H9 (cell line): ENCODE measurements at regions not wholly inside any gene's neighbourhood (a gene's known extent, or its start where the extent isn't known, plus 50 kb on each side); places are given as distances from the start of the nearest gene placed in this dataset.

Source experiments
- DNase-seq: peaks from one replicate; pipeline ENCODE4 v3.0.0-alpha.2; 2017
- H2AFZ ChIP-seq: one replicate; pipeline ENCODE4 v1.6.1; 2013; ENCODE audit warnings: mild to moderate bottlenecking, low read length, control low read depth, moderate library complexity
- H2AK5ac ChIP-seq: 2 replicates; pipeline ENCODE4 v1.6.1; 2013; ENCODE audit warnings: low read length, control low read depth, mixed read lengths; ENCODE audit not compliant: insufficient read length
- H2BK120ac ChIP-seq: one replicate; pipeline ENCODE4 v1.6.1; 2013; ENCODE audit warnings: low read depth, mild to moderate bottlenecking, low read length, control low read depth, inconsistent platforms; ENCODE audit not compliant: poor library complexity, severe bottlenecking
- H2BK12ac ChIP-seq: 2 replicates; pipeline ENCODE4 v1.6.1; 2013; ENCODE audit warnings: low read length, control low read depth, mixed read lengths, low read depth; ENCODE audit not compliant: insufficient read length
- H2BK15ac ChIP-seq: 2 replicates; pipeline ENCODE4 v1.6.1; 2013; ENCODE audit warnings: low read depth, low read length, control low read depth
- H2BK20ac ChIP-seq: one replicate; pipeline ENCODE4 v1.6.1; 2013; ENCODE audit warnings: low read depth, mild to moderate bottlenecking, low read length, control low read depth, inconsistent platforms; ENCODE audit not compliant: poor library complexity, severe bottlenecking
- H2BK5ac ChIP-seq: 2 replicates; pipeline ENCODE4 v1.6.1; 2013; ENCODE audit warnings: low read length, control low read depth, mixed read lengths; ENCODE audit not compliant: insufficient read length
- H3K14ac ChIP-seq: 2 replicates; pipeline ENCODE4 v1.6.1; 2013; ENCODE audit warnings: low read length, control low read depth; ENCODE audit not compliant: insufficient read depth
- H3K18ac ChIP-seq: 2 replicates; pipeline ENCODE4 v1.6.1; 2013; ENCODE audit warnings: low read depth, mild to moderate bottlenecking, mixed read lengths, low read length, control low read depth; ENCODE audit not compliant: insufficient read length
- H3K23ac ChIP-seq: 2 replicates; pipeline ENCODE4 v1.6.1; 2013; ENCODE audit warnings: low read length, control low read depth, mixed read lengths, low read depth; ENCODE audit not compliant: insufficient read length
- H3K23me2 ChIP-seq: 2 replicates; pipeline ENCODE4 v1.6.1; 2013; ENCODE audit warnings: low read depth, mild to moderate bottlenecking, mixed read lengths, low read length, control low read depth; ENCODE audit not compliant: insufficient read length, poor library complexity, severe bottlenecking
- H3K27ac ChIP-seq: 2 replicates; pipeline ENCODE4 v1.5.1; 2013; ENCODE audit warnings: low read length, control low read depth, mixed read lengths, low read depth; ENCODE audit not compliant: insufficient read length
- H3K27me3 ChIP-seq: 2 replicates; pipeline ENCODE4 v1.6.1; 2013; ENCODE audit warnings: low read length, control low read depth, inconsistent platforms; ENCODE audit not compliant: insufficient read depth
- H3K4ac ChIP-seq: 2 replicates; pipeline ENCODE4 v1.6.1; 2013; ENCODE audit warnings: low read depth, mild to moderate bottlenecking, control low read depth, inconsistent platforms, low read length, moderate library complexity
- H3K4me1 ChIP-seq: 2 replicates; pipeline ENCODE4 v1.6.1; 2013; ENCODE audit warnings: low read length, control low read depth, inconsistent platforms; ENCODE audit not compliant: insufficient read depth
- H3K4me2 ChIP-seq: 2 replicates; pipeline ENCODE4 v1.6.1; 2013; ENCODE audit warnings: low read length, control low read depth, mixed read lengths; ENCODE audit not compliant: insufficient read length, insufficient read depth
- H3K56ac ChIP-seq: 2 replicates; pipeline ENCODE4 v1.6.1; 2013; ENCODE audit warnings: low read depth, mild to moderate bottlenecking, mixed read lengths, low read length, control low read depth; ENCODE audit not compliant: insufficient read length
- H3K79me1 ChIP-seq: 2 replicates; pipeline ENCODE4 v1.6.1; 2013; ENCODE audit warnings: low read depth, mild to moderate bottlenecking, moderate library complexity, low read length, control low read depth, inconsistent platforms; ENCODE audit not compliant: insufficient read depth, poor library complexity, severe bottlenecking
- H3K79me2 ChIP-seq: 2 replicates; pipeline ENCODE4 v1.6.1; 2013; ENCODE audit warnings: low read length, control low read depth, inconsistent platforms; ENCODE audit not compliant: insufficient read depth
- H3K9ac ChIP-seq: 2 replicates; pipeline ENCODE4 v1.6.1; 2013; ENCODE audit warnings: low read length, control low read depth, mixed read lengths; ENCODE audit not compliant: insufficient read length; ENCODE audit errors: extremely low read depth
- H3K9me3 ChIP-seq: one replicate; pipeline ENCODE4 v1.6.1; 2013; ENCODE audit warnings: low read depth, low read length, inconsistent platforms; ENCODE audit not compliant: control insufficient read depth
- H3T11ph ChIP-seq: one replicate; pipeline ENCODE4 v1.6.1; 2013; ENCODE audit warnings: mild to moderate bottlenecking, low read length, control low read depth, inconsistent platforms
- H4K20me1 ChIP-seq: one replicate; pipeline ENCODE4 v1.6.1; 2013; ENCODE audit not compliant: control insufficient read depth, insufficient read length, insufficient read depth
- H4K5ac ChIP-seq: 2 replicates; pipeline ENCODE4 v1.6.1; 2013; ENCODE audit warnings: low read depth, mild to moderate bottlenecking, mixed read lengths, low read length, control low read depth; ENCODE audit not compliant: insufficient read length
- H4K8ac ChIP-seq: replicated peaks from 2 replicates; pipeline ENCODE4 v1.6.1; 2013; ENCODE audit warnings: low read length, control low read depth, mixed read lengths, low read depth; ENCODE audit not compliant: insufficient read length
- H4K91ac ChIP-seq: 2 replicates; pipeline ENCODE4 v1.6.1; 2013; ENCODE audit warnings: low read depth, mild to moderate bottlenecking, moderate library complexity, mixed read lengths, low read length, control low read depth; ENCODE audit not compliant: insufficient read length
- H3K27ac Mint-ChIP-seq, 3 experiments: 2 replicates in 2 of 3; 3 replicates in 1 of 3; pipeline ENCODE4 v1.8.0; 2020 to 2021; ENCODE audit warnings: mixed read lengths in 3 of 3, mild to moderate bottlenecking in 1 of 3, moderate library complexity in 1 of 3
- H3K27me3 Mint-ChIP-seq: 2 replicates; pipeline ENCODE4 v1.8.0; 2021; ENCODE audit warnings: low read depth, mild to moderate bottlenecking, moderate library complexity, mixed read lengths
- H3K36me3 Mint-ChIP-seq, 3 experiments: 2 replicates in 2 of 3; 3 replicates in 1 of 3; pipeline ENCODE4 v1.8.0; 2020 to 2021; ENCODE audit warnings: low read depth in 3 of 3, mixed read lengths in 3 of 3; ENCODE audit not compliant: insufficient read depth in 1 of 3
- H3K4me1 Mint-ChIP-seq, 2 experiments: 2 replicates each; pipeline ENCODE4 v1.8.0; 2020; ENCODE audit warnings: mixed read lengths in 2 of 2
- H3K4me3 Mint-ChIP-seq, 2 experiments: 2 replicates in 1 of 2; 3 replicates in 1 of 2; pipeline ENCODE4 v1.8.0; 2020 to 2021; ENCODE audit warnings: mild to moderate bottlenecking in 2 of 2, mixed read lengths in 2 of 2, moderate library complexity in 1 of 2
- H3K9me3 Mint-ChIP-seq, 2 experiments: 2 replicates in 1 of 2; 3 replicates in 1 of 2; pipeline ENCODE4 v1.8.0; 2020; ENCODE audit warnings: mild to moderate bottlenecking in 2 of 2, mixed read lengths in 2 of 2, moderate library complexity in 1 of 2
- WGBS: extraction: QIAGEN DNeasy Blood & Tissue Kit; methylation state at CpG from one replicate; pipeline ENCODE4 v1.1.7; 2013; ENCODE audit warnings: missing lambda C conversion rate, low lambda C conversion rate, mixed read lengths; ENCODE audit not compliant: insufficient read length; ENCODE audit errors: extremely low coverage; 5-methylcytosine and 5-hydroxymethylcytosine counted together
- TF ChIP-seq, protein P1 (sequence below): fragments of 200-600 bp; sonication (generic); conservative IDR thresholded peaks from 3 replicates; pipeline ENCODE4 v1.8.0; 2021; ENCODE audit warnings: antibody characterized with exemption, mild to moderate bottlenecking

DNA sequence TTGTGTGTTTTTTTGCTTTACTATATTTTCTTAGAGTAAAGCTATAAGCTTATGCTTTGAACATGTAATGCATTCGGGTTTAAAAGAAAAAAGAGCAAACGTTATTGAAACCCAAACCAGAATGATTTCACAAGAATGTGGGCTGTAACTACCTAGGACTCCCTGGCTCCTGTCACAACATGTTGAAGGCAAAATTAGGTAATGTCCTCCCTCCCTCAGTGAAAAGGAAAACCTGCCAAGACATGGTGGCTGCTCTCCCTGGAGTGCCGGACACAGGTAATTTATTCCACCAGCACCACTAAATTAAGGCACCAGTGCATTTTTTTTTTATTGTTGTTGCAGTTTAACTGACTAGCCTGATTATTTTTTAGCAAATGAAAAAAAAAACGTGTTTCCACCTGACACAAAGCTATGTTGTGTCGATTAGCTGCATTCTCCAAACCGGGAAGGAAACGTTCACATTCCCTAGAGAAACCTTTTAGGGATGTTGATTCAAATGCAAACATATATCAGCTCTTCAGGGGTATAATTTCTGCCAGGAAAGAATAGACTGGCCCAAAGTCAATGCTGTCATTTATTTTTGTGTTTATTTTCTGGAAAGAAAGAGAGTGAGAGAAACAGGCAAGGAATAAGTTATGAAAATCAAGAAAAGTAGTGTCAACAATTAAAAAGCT, 134.6 kb downstream of the CCDC34 start:
- H3K56ac ChIP-seq, result no peak overlapping the region
- peaks cover 5% of the 10 kb centered on the region in 2 experiments for H3K9me3 Mint-ChIP-seq
- H3K4ac ChIP-seq, result no peak overlapping the region
- TF ChIP-seq, protein P1, sequence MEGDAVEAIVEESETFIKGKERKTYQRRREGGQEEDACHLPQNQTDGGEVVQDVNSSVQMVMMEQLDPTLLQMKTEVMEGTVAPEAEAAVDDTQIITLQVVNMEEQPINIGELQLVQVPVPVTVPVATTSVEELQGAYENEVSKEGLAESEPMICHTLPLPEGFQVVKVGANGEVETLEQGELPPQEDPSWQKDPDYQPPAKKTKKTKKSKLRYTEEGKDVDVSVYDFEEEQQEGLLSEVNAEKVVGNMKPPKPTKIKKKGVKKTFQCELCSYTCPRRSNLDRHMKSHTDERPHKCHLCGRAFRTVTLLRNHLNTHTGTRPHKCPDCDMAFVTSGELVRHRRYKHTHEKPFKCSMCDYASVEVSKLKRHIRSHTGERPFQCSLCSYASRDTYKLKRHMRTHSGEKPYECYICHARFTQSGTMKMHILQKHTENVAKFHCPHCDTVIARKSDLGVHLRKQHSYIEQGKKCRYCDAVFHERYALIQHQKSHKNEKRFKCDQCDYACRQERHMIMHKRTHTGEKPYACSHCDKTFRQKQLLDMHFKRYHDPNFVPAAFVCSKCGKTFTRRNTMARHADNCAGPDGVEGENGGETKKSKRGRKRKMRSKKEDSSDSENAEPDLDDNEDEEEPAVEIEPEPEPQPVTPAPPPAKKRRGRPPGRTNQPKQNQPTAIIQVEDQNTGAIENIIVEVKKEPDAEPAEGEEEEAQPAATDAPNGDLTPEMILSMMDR, result no peak
- H3K4me2 ChIP-seq, result no peak overlapping the region
- no peaks in the 10 kb centered on the region for H4K20me1 ChIP-seq
- H3K79me2 ChIP-seq, result no peaks in the 10 kb centered on the region
- no peak overlapping the region for H3K23ac ChIP-seq
- no peak overlapping the region for H4K91ac ChIP-seq
- H2AK5ac ChIP-seq, result no peak overlapping the region
- H3K4me1 Mint-ChIP-seq, result peaks cover 34 to 35% of the 10 kb centered on the region in 2 experiments
- no peak overlapping the region for H3K18ac ChIP-seq
- H2AFZ ChIP-seq, result no peak overlapping the region
- no peak overlapping the region for H3K4me3 Mint-ChIP-seq
- no peak overlapping the region for H2BK5ac ChIP-seq
- no CpG with 5 or more reads among the region's 7 CpGs for WGBS
- H3K27me3 Mint-ChIP-seq, result no peaks in the 10 kb centered on the region
- H3K79me1 ChIP-seq, result no peaks in the 10 kb centered on the region
- no peak overlapping the region for H2BK12ac ChIP-seq
- H4K5ac ChIP-seq, result no peak overlapping the region
- no peak overlapping the region for H3K14ac ChIP-seq
- no peaks in the 10 kb centered on the region for H3K9me3 ChIP-seq
- H3T11ph ChIP-seq, result no peak overlapping the region
- H2BK20ac ChIP-seq, result no peak overlapping the region
- H2BK15ac ChIP-seq, result no peak overlapping the region
- peaks cover 0 to 7% (median 4%) of the 10 kb centered on the region in 3 experiments; a peak in 4 of 7 replicates for H3K36me3 Mint-ChIP-seq
- H4K8ac ChIP-seq, result no peak overlapping the region
- H3K23me2 ChIP-seq, result no peaks in the 10 kb centered on the region
- peaks cover 2% of the 10 kb centered on the region; the same call in 1 of the 2 replicates for H3K27me3 ChIP-seq
- no peak overlapping the region for H3K9ac ChIP-seq
- peak overlapping the region in 2 of 3 experiments; percentile 49 to 78; a peak in 3 of 7 replicates for H3K27ac Mint-ChIP-seq
- H3K27ac ChIP-seq, result no peak overlapping the region
- no peak for DNase-seq
- H3K4me1 ChIP-seq, result peaks cover 2% of the 10 kb centered on the region; the same call in 1 of the 2 replicates
- H2BK120ac ChIP-seq, result no peak overlapping the region
